PC-9 (cell line): ENCODE measurements at regions not wholly inside any gene's neighbourhood (a gene's known extent, or its start where the extent isn't known, plus 50 kb on each side); places are given as distances from the start of the nearest gene placed in this dataset.

ENCODE experiments used
- CTCF ChIP-seq: fragments of 200-600 bp; sonication (generic); conservative IDR thresholded peaks from 2 replicates; pipeline ENCODE4 v1.6.1; 2017; ENCODE audit warnings: mixed run types, antibody characterized with exemption, mild to moderate bottlenecking, moderate library complexity
- EZH2 ChIP-seq: fragments of 200-600 bp; sonication (generic); IDR thresholded peaks from 2 replicates; pipeline ENCODE4 v1.8.0; 2017; ENCODE audit warnings: antibody characterized with exemption, low read depth

GRCh38 chr17:27218041-27218440 lies 75.9 kb upstream of the WSB1 start:
- no peak for TF ChIP-seq CTCF
- TF ChIP-seq EZH2, result no peak
